HepG2 (cell line): ENCODE measurements at regions not wholly inside any gene's neighbourhood (a gene's known extent, or its start where the extent isn't known, plus 50 kb on each side); places are given as distances from the start of the nearest gene placed in this dataset.

Source experiments
- ATAC-seq: fragments of 200-7000 bp; cut with Tn5 transposase; 3 replicates; pipeline ENCODE4 v1.9.1; 2020; ENCODE audit warnings: mild to moderate bottlenecking, moderate library complexity
- BruUV-seq: library from RNA; stranded (reverse); fragments of 400-500 nt; replicated peaks from 2 replicates; lab custom pipeline; 2021; lab: Mats Ljungman, UMichigan
- CTCF ChIA-PET: fragments of 300-600 bp; formaldehyde crosslinking; extraction: SDS; loops from one replicate; lab custom pipeline; 2021; ENCODE audit warnings: low total read pairs, inconsistent platforms, low intra/inter-chr PET ratio; lab: Yijun Ruan, JAX
- POLR2A ChIA-PET: fragments of 350-600 bp; sonication (Branson Sonifier 250); formaldehyde crosslinking; loops from one replicate; lab custom pipeline; 2020; ENCODE audit warnings: antibody characterized with exemption, inconsistent platforms; lab: Yijun Ruan, JAX
- DNase-seq: peaks from one replicate; pipeline ENCODE4 v3.0.0-alpha.2; 2015; ENCODE audit warnings: low spot score
- FAIRE-seq: peaks from 3 replicates; lab custom pipeline; 2011; peaks lifted over from hg19 to GRCh38; lab: Jason Lieb, UNC
- H2AFZ ChIP-seq: one replicate; pipeline ENCODE4 v1.6.1; 2011; ENCODE audit warnings: low read length, inconsistent platforms
- H3K27ac ChIP-seq: fragments of 300-600 bp; 3 replicates; pipeline ENCODE4 v1.8.0; 2011; ENCODE audit warnings: mixed run types, mild to moderate bottlenecking, mixed read lengths, low read length, inconsistent platforms; ENCODE audit not compliant: insufficient read depth; ENCODE audit errors: extremely low read length
- H3K27me3 ChIP-seq, 2 experiments: fragments of 200-600 bp in 1 of 2; 2 replicates in 1 of 2; 3 replicates in 1 of 2; pipeline versions ENCODE4 v1.6.0 to v1.8.0; 2011; ENCODE audit warnings: low read length in 2 of 2, mild to moderate bottlenecking in 2 of 2, moderate library complexity in 2 of 2, inconsistent platforms in 1 of 2; ENCODE audit not compliant: insufficient read depth in 2 of 2, control insufficient read depth in 1 of 2
- H3K36me3 ChIP-seq, 2 experiments: fragments of 200-600 bp in 1 of 2; replicated peaks in 1 of 2; 2 replicates in 1 of 2; 3 replicates in 1 of 2; pipeline versions ENCODE4 v1.5.1 to v1.8.0; 2011; ENCODE audit warnings: low read length in 2 of 2, inconsistent platforms in 1 of 2; ENCODE audit not compliant: insufficient read depth in 2 of 2, control insufficient read depth in 1 of 2
- H3K4me1 ChIP-seq: 2 replicates; pipeline ENCODE4 v1.5.1; 2012; ENCODE audit warnings: low read length, inconsistent platforms; ENCODE audit not compliant: insufficient read depth
- H3K4me2 ChIP-seq: 2 replicates; pipeline ENCODE4 v1.6.0; 2011; ENCODE audit warnings: low read depth, low read length, inconsistent platforms
- H3K4me3 ChIP-seq, 3 experiments: fragments of 200-600 bp in 1 of 3; sonication (generic), shearing (Covaris generic) in 1 of 3; replicated peaks in 1 of 3; 2 replicates each; pipeline ENCODE4 v1.5.1; 2011 to 2016; ENCODE audit warnings: low read length in 3 of 3, inconsistent platforms in 2 of 3, low read depth in 2 of 3, mild to moderate bottlenecking in 2 of 3, control low read depth in 1 of 3, mixed read lengths in 1 of 3; ENCODE audit not compliant: insufficient read depth in 1 of 3
- H3K79me2 ChIP-seq: one replicate; pipeline ENCODE4 v1.6.1; 2011; ENCODE audit warnings: low read length, inconsistent platforms; ENCODE audit not compliant: insufficient read depth
- H3K9ac ChIP-seq: 2 replicates; pipeline ENCODE4 v1.6.0; 2011; ENCODE audit warnings: mild to moderate bottlenecking, low read depth, low read length, inconsistent platforms; ENCODE audit not compliant: insufficient read depth
- H3K9me3 ChIP-seq: 2 replicates; pipeline ENCODE4 v1.5.1; 2012; ENCODE audit warnings: mild to moderate bottlenecking, low read length
- H4K20me1 ChIP-seq: 2 replicates; pipeline ENCODE4 v1.6.0; 2011; ENCODE audit warnings: inconsistent platforms, mild to moderate bottlenecking, low read length, moderate library complexity; ENCODE audit not compliant: insufficient read depth
- GRHL1 ChIP-seq: sonication (generic); formaldehyde crosslinking; conservative IDR thresholded peaks from 2 replicates; pipeline ENCODE4 v1.8.0; 2022; ENCODE audit warnings: missing genetic modification reagents
- HMG20A ChIP-seq: IDR thresholded peaks from 2 replicates; pipeline ENCODE4 v1.6.1; 2016; ENCODE audit warnings: borderline replicate concordance
- MIXL1 ChIP-seq: IDR thresholded peaks from 2 replicates; pipeline ENCODE4 v1.6.1; 2016
- PCBP2 ChIP-seq: fragments of 200-400 bp; formaldehyde crosslinking; optimal IDR thresholded peaks from 2 replicates; pipeline ENCODE3; 2018; ENCODE audit warnings: low read length, low read depth; ENCODE audit not compliant: poor library complexity, severe bottlenecking
- SOX13 ChIP-seq, 3 experiments: fragments of 450-650 bp in 1 of 3; sonication (generic) in 1 of 3; formaldehyde crosslinking in 1 of 3; IDR thresholded peaks in 2 of 3; conservative IDR thresholded peaks in 1 of 3; 2 replicates each; pipeline versions ENCODE4 v1.5.0 to v1.6.1; 2016 to 2020; ENCODE audit warnings: antibody characterized with exemption in 1 of 3, mild to moderate bottlenecking in 1 of 3, missing compliant biosample characterization in 1 of 3, missing genetic modification reagents in 1 of 3, moderate library complexity in 1 of 3
- SOX5 ChIP-seq: IDR thresholded peaks from 2 replicates; pipeline ENCODE4 v1.6.1; 2016; ENCODE audit warnings: borderline replicate concordance
- SOX6 ChIP-seq, 2 experiments: fragments of 450-650 bp in 1 of 2; sonication (generic) in 1 of 2; formaldehyde crosslinking in 1 of 2; IDR thresholded peaks; 2 replicates each; pipeline versions ENCODE4 v1.4.0 to v1.6.1; 2017 to 2020; ENCODE audit warnings: antibody characterized with exemption in 1 of 2, mild to moderate bottlenecking in 1 of 2, missing genetic modification reagents in 1 of 2
- TBL1XR1 ChIP-seq: fragments of 150-350 bp; IDR thresholded peaks from 2 replicates; pipeline ENCODE4 v1.6.1; 2014; ENCODE audit warnings: borderline replicate concordance, low read length; ENCODE audit not compliant: partially characterized antibody
- TFDP1 ChIP-seq: IDR thresholded peaks from 2 replicates; pipeline ENCODE4 v1.6.1; 2016; ENCODE audit warnings: missing compliant biosample characterization, missing genetic modification reagents, borderline replicate concordance
- ZBED4 ChIP-seq: sonication (generic); formaldehyde crosslinking; IDR thresholded peaks from 2 replicates; pipeline ENCODE4 v1.4.0; 2020; ENCODE audit warnings: missing genetic modification reagents, borderline replicate concordance
- ZFP62 ChIP-seq: sonication (generic); formaldehyde crosslinking; IDR thresholded peaks from 2 replicates; pipeline ENCODE4 v1.4.0; 2020; ENCODE audit warnings: missing genetic modification reagents
- ZNF12 ChIP-seq: sonication (generic); formaldehyde crosslinking; IDR thresholded peaks from 2 replicates; pipeline ENCODE4 v1.5.0; 2020; ENCODE audit warnings: missing genetic modification reagents
- ZNF343 ChIP-seq: sonication (generic); formaldehyde crosslinking; IDR thresholded peaks from 2 replicates; pipeline ENCODE4 v1.4.0; 2020; ENCODE audit warnings: mild to moderate bottlenecking, missing genetic modification reagents
- WGBS: methylation state at CpG from one replicate; pipeline ENCODE4 v1.1.6; 2017; ENCODE audit warnings: low lambda C conversion rate; 5-methylcytosine and 5-hydroxymethylcytosine counted together
- in situ Hi-C: cut with HindIII; loops from 2 replicates; pipeline ENCODE4 v1.10.0; 2017; ENCODE audit warnings: low pct_unique_long_range_greater_than_20kb; ENCODE audit not compliant: extremely low pct_ligation_motif_present
- intact Hi-C: fragments of 100-400 bp; cut with micrococcal nuclease; formaldehyde crosslinking; loops from one replicate; pipeline ENCODE4 v1.10.0; 2022; ENCODE audit not compliant: unreplicated experiment
- TF ChIP-seq, protein P1 (sequence below): sonication (generic); formaldehyde crosslinking; IDR thresholded peaks from 2 replicates; pipeline ENCODE4 v1.4.0; 2020; ENCODE audit warnings: low read depth, mild to moderate bottlenecking, missing genetic modification reagents

- H2AFZ ChIP-seq: peak overlapping the region; percentile 3
- FAIRE-seq: no peak
- H4K20me1 ChIP-seq: no peaks in the 10 kb centered on the region
- H3K4me3 ChIP-seq: no peak overlapping the region
- CTCF ChIA-PET: no interaction called here
- H3K36me3 ChIP-seq: no peaks in the 10 kb centered on the region
- H3K4me1 ChIP-seq: peaks cover 80% of the 10 kb centered on the region
- in situ Hi-C loops (no loop called here), intact Hi-C loops (no loop called here)
- no peak overlapping the region for H3K9ac ChIP-seq
- no peak for ATAC-seq
- no peak for DNase-seq
- no peaks in the 10 kb centered on the region for H3K27me3 ChIP-seq
- no TSS peak for BruUV-seq
- no peaks in the 10 kb centered on the region for H3K9me3 ChIP-seq
- no peaks in the 10 kb centered on the region for H3K79me2 ChIP-seq
- POLR2A ChIA-PET: no interaction called here
- 49% methylated on average over 4 of the region's 4 CpGs for WGBS
- peak overlapping the region; percentile 22 for H3K27ac ChIP-seq
- peak overlapping the region; percentile 16 for H3K4me2 ChIP-seq
- TF ChIP-seq TFDP1 (CRISPR knock-in tag): no peak
- no peak for TF ChIP-seq ZNF343 (CRISPR knock-in tag)
- peak; percentile 9; the same call in 1 of the 2 replicates for TF ChIP-seq HMG20A (CRISPR knock-in tag)
- TF ChIP-seq ZNF12: no peak
- no peak for TF ChIP-seq ZFP62
- TF ChIP-seq SOX13 (IDR thresholded peaks at IDR 0.05): no peak
- TF ChIP-seq SOX13 (CRISPR knock-in tag; conservative IDR thresholded peaks at IDR 0.05 in 1 of 2, IDR thresholded peaks at IDR 0.05 in 1 of 2): peak in 1 of 2 experiments; percentile 51; a peak in 1 of 4 replicates
- peak; percentile 47; the same call in 1 of the 2 replicates for TF ChIP-seq SOX5 (CRISPR knock-in tag)
- TF ChIP-seq, protein P1, sequence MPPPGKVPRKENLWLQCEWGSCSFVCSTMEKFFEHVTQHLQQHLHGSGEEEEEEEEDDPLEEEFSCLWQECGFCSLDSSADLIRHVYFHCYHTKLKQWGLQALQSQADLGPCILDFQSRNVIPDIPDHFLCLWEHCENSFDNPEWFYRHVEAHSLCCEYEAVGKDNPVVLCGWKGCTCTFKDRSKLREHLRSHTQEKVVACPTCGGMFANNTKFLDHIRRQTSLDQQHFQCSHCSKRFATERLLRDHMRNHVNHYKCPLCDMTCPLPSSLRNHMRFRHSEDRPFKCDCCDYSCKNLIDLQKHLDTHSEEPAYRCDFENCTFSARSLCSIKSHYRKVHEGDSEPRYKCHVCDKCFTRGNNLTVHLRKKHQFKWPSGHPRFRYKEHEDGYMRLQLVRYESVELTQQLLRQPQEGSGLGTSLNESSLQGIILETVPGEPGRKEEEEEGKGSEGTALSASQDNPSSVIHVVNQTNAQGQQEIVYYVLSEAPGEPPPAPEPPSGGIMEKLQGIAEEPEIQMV (CRISPR knock-in tag): no peak
- no peak for TF ChIP-seq PCBP2
- TF ChIP-seq GRHL1: no peak
- no peak for TF ChIP-seq MIXL1 (CRISPR knock-in tag)
- TF ChIP-seq ZBED4 (CRISPR knock-in tag): no peak
- TF ChIP-seq TBL1XR1: no peak
- TF ChIP-seq SOX6 (IDR thresholded peaks at IDR 0.05): no peak
- TF ChIP-seq SOX6 (CRISPR knock-in tag; IDR thresholded peaks at IDR 0.05): 0 out of 2 replicates have a peak, but pooled peaks have one; percentile 12
These were observed 97.9 kb upstream of the ETV3 start for GRCh38 chr1:157236072-157236471.
